Smooth muscle cell (in vitro differentiated cells): ENCODE measurements at regions not wholly inside any gene's neighbourhood (a gene's known extent, or its start where the extent isn't known, plus 50 kb on each side); places are given as distances from the start of the nearest gene placed in this dataset.
A peak's percentile ranks its signal among the peaks of the same experiment; 100 is the strongest.

ENCODE experiments used
- DNase-seq: peaks from one replicate; lab custom pipeline; 2025; ENCODE audit not compliant: unreplicated experiment; lab: John Stamatoyannopoulos, UW
- H2AFZ ChIP-seq: fragments of 200-600 bp; sonication (generic); 2 replicates; pipeline ENCODE4 v1.6.0; 2016; ENCODE audit warnings: antibody characterized with exemption, low read depth, mild to moderate bottlenecking
- H3F3A ChIP-seq: fragments of 200-600 bp; sonication (generic); 2 replicates; pipeline ENCODE4 v1.6.0; 2017; ENCODE audit warnings: antibody characterized with exemption, low read depth
- H3K27ac ChIP-seq: fragments of 200-600 bp; sonication (generic); 2 replicates; pipeline ENCODE4 v1.5.1; 2016; ENCODE audit warnings: low read depth, mild to moderate bottlenecking
- H3K27me3 ChIP-seq: fragments of 200-600 bp; sonication (generic); 2 replicates; pipeline ENCODE4 v1.6.1; 2016; ENCODE audit warnings: low read depth, mild to moderate bottlenecking
- H3K36me3 ChIP-seq: fragments of 200-600 bp; sonication (generic); 2 replicates; pipeline ENCODE4 v1.5.1; 2016; ENCODE audit warnings: low read depth
- H3K4me1 ChIP-seq: fragments of 200-600 bp; sonication (generic); 2 replicates; pipeline ENCODE4 v1.5.1; 2016; ENCODE audit warnings: low read depth
- H3K4me2 ChIP-seq: fragments of 200-600 bp; sonication (generic); 2 replicates; pipeline ENCODE4 v1.6.0; 2016; ENCODE audit warnings: mild to moderate bottlenecking
- H3K4me3 ChIP-seq: fragments of 200-600 bp; sonication (generic); 2 replicates; pipeline ENCODE4 v1.5.1; 2016; ENCODE audit warnings: mild to moderate bottlenecking
- H3K79me2 ChIP-seq: fragments of 200-600 bp; sonication (generic); 2 replicates; pipeline ENCODE4 v1.6.0; 2016; ENCODE audit warnings: low read depth, mild to moderate bottlenecking
- H3K9ac ChIP-seq: fragments of 200-600 bp; sonication (generic); 2 replicates; pipeline ENCODE4 v1.6.0; 2016; ENCODE audit warnings: low read depth
- H3K9me3 ChIP-seq: fragments of 200-600 bp; sonication (generic); replicated peaks from 2 replicates; pipeline ENCODE4 v1.5.1; 2016; ENCODE audit warnings: low read depth
- H4K20me1 ChIP-seq: fragments of 200-600 bp; sonication (generic); 2 replicates; pipeline ENCODE4 v1.6.0; 2016; ENCODE audit warnings: low read depth
- WGBS: methylation state at CpG from one replicate; pipeline ENCODE4 v1.1.7; 2016; ENCODE audit warnings: low lambda C conversion rate; 5-methylcytosine and 5-hydroxymethylcytosine counted together
- TF ChIP-seq, protein P1 (sequence below): fragments of 200-600 bp; sonication (generic); IDR thresholded peaks from 2 replicates; pipeline ENCODE4 v1.5.1; 2017; ENCODE audit warnings: borderline replicate concordance, mild to moderate bottlenecking, antibody characterized with exemption; ENCODE audit not compliant: insufficient read depth, poor library complexity, severe bottlenecking

DNA sequence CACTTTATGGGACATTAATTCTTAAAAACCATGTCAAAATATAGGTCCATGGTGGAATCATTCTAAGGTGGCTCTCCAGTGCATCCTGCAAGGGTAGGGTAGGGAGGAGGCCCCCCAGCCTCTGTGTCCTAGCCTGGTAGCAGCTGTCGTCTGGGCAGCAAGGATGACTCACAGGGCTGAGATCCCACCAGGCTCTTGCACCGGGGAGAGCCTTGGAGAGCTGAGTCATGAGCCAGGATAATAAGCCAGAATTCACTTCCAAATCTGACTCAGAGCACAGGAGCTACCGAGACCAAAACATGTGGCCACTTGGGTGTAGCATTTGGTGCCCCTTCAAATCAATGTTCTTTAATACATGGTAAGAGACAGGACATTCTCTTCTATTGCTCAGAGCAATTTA is 298.5 kb downstream of the NEBL start:
- peaks cover 6% of the 10 kb centered on the region for H3K4me1 ChIP-seq
- DNase-seq: peak; percentile 3
- 1% methylated on average over 3 of the region's 3 CpGs for WGBS
- no peak overlapping the region for H2AFZ ChIP-seq
- TF ChIP-seq, protein P1, sequence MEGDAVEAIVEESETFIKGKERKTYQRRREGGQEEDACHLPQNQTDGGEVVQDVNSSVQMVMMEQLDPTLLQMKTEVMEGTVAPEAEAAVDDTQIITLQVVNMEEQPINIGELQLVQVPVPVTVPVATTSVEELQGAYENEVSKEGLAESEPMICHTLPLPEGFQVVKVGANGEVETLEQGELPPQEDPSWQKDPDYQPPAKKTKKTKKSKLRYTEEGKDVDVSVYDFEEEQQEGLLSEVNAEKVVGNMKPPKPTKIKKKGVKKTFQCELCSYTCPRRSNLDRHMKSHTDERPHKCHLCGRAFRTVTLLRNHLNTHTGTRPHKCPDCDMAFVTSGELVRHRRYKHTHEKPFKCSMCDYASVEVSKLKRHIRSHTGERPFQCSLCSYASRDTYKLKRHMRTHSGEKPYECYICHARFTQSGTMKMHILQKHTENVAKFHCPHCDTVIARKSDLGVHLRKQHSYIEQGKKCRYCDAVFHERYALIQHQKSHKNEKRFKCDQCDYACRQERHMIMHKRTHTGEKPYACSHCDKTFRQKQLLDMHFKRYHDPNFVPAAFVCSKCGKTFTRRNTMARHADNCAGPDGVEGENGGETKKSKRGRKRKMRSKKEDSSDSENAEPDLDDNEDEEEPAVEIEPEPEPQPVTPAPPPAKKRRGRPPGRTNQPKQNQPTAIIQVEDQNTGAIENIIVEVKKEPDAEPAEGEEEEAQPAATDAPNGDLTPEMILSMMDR: no peak
- no peaks in the 10 kb centered on the region for H3K9me3 ChIP-seq
- H4K20me1 ChIP-seq: no peaks in the 10 kb centered on the region
- no peak overlapping the region for H3K4me3 ChIP-seq
- no peaks in the 10 kb centered on the region for H3K36me3 ChIP-seq
- H3K9ac ChIP-seq: no peak overlapping the region
- H3K27me3 ChIP-seq: no peaks in the 10 kb centered on the region
- H3K27ac ChIP-seq: peak overlapping the region; percentile 34
- H3K4me2 ChIP-seq: peak overlapping the region; percentile 14
- H3K79me2 ChIP-seq: no peaks in the 10 kb centered on the region
- no peaks in the 10 kb centered on the region for H3F3A ChIP-seq

DNA sequence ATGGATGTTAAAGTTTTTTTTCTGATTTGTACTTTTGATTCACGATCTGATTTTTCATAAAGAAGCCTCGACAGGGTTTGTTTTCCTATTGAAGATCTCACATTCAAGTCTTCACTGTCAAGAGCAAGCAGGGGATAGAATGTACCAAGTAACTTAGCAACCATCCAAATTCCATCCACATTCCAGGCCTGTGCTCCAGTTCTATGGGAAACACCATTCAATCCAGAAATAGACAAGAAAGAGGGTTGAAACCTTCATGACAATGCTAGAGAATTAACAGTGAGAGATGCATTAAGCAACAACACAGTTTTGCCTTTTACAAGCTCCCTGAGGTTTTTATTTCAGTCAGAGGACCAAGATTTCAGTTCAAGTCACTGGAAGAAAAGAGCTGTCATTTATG is 300.2 kb downstream of the NEBL start:
- H3K9me3 ChIP-seq: no peaks in the 10 kb centered on the region
- peaks cover 6% of the 10 kb centered on the region for H3K4me1 ChIP-seq
- H4K20me1 ChIP-seq: no peaks in the 10 kb centered on the region
- no peaks in the 10 kb centered on the region for H3K36me3 ChIP-seq
- no peak for DNase-seq
- no peak overlapping the region for H3K4me2 ChIP-seq
- peak overlapping the region; percentile 10 for H3K27ac ChIP-seq
- TF ChIP-seq, protein P1: no peak
- no peaks in the 10 kb centered on the region for H3K79me2 ChIP-seq
- WGBS: 78% methylated on average over 2 of the region's 2 CpGs
- no peaks in the 10 kb centered on the region for H3K27me3 ChIP-seq
- no peak overlapping the region for H2AFZ ChIP-seq
- no peak overlapping the region for H3K4me3 ChIP-seq
- no peaks in the 10 kb centered on the region for H3F3A ChIP-seq
- no peak overlapping the region for H3K9ac ChIP-seq

DNA sequence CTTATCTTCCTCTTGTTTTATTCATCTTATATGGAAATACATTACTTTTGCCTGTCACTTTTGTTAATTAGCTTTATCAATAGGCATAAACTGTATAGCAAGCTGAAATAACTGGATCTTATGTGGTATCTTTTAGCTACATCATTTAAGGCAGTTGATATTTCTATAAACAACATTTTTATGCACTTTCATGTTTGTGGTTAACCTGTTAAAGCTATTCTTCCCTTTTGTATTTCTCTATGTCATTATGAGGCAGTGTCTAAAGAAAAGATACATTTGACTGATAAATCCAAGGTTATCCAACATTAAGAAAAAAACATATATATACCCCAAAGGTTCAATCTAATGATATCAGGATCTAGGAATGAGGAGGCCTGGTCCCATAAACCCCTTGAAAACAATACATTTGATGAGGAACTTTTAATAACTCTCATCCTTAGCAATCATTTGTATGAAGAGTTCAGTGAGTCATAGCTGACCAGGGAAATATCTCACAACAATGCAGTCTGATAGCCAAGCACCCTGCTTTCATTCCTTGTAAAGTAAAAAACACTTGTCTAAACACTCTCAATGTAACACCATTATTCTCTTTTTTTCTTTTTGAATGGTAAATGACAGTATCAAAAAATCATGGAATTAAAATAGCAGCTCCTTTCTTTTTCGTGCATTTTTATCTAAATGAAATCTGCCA is 300.9 kb downstream of the NEBL start:
- Histone ChIP-seq H3K36me3 (no peaks in the 10 kb centered on the region), H3K79me2 (no peaks in the 10 kb centered on the region), H3K27me3 (no peaks in the 10 kb centered on the region), H3K9ac (no peak overlapping the region), H3K4me1 (peaks cover 6% of the 10 kb centered on the region), H3K4me3 (no peak overlapping the region), H3K27ac (peak overlapping the region; percentile 10), H3F3A (no peaks in the 10 kb centered on the region), H3K4me2 (no peak overlapping the region), H3K9me3 (no peaks in the 10 kb centered on the region), H2AFZ (no peak overlapping the region), H4K20me1 (no peaks in the 10 kb centered on the region)
- TF ChIP-seq, protein P1: no peak
- no peak for DNase-seq
- WGBS: 75% methylated on average over 1 of the region's 1 CpG

DNA sequence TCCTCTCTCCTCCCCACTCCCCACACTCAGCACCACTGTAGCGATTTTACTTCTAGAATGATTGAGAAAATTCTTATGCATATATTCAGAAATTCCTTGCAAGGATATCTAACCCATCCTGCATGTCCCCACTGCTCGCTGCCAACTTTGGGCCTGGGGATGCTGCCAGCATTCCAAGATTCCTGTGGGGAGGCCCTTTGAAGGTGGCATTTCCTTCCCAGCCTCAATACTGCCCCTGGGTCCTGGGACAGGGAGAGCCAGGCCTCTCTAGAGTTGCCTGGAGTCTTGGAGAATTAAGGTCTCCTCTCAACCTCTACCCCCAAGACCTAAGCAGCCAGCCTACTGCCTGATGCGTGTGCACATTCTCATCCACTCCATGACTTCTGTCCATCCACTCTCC is 303.5 kb downstream of the NEBL start:
- Histone ChIP-seq H3K27ac (no peak overlapping the region), H3K79me2 (no peaks in the 10 kb centered on the region), H3K4me1 (peaks cover 6% of the 10 kb centered on the region), H3K27me3 (no peaks in the 10 kb centered on the region), H3K4me3 (no peak overlapping the region), H2AFZ (no peak overlapping the region), H3K4me2 (no peak overlapping the region), H3K36me3 (no peaks in the 10 kb centered on the region), H4K20me1 (no peaks in the 10 kb centered on the region), H3K9ac (no peak overlapping the region), H3F3A (no peaks in the 10 kb centered on the region), H3K9me3 (no peaks in the 10 kb centered on the region)
- no peak for DNase-seq
- TF ChIP-seq, protein P1: no peak
- WGBS: 87% methylated on average over 3 of the region's 3 CpGs
